HCT116 (cell line): ENCODE measurements at regions not wholly inside any gene's neighbourhood (a gene's known extent, or its start where the extent isn't known, plus 50 kb on each side); places are given as distances from the start of the nearest gene placed in this dataset.

Source experiments
- CTCF ChIP-seq, 3 experiments: fragments of 200-600 bp in 1 of 3; sonication (generic) in 1 of 3; IDR thresholded peaks in 2 of 3; conservative IDR thresholded peaks in 1 of 3; 2 replicates each; pipeline ENCODE4 v1.5.1; 2012 to 2017; ENCODE audit warnings: low read depth in 2 of 3, low read length in 2 of 3, antibody characterized with exemption in 1 of 3, borderline replicate concordance in 1 of 3, control low read depth in 1 of 3, mild to moderate bottlenecking in 1 of 3, mixed read lengths in 1 of 3, mixed run types in 1 of 3, moderate library complexity in 1 of 3; ENCODE audit not compliant: insufficient read depth in 1 of 3
- POLR2A ChIP-seq: IDR thresholded peaks from 2 replicates; pipeline ENCODE4 v1.7.0; 2011; ENCODE audit warnings: borderline replicate concordance; ENCODE audit not compliant: insufficient read depth, insufficient read length; ENCODE audit errors: extremely low read depth
- TF ChIP-seq, protein P1 (sequence below): IDR thresholded peaks from 2 replicates; pipeline ENCODE4 v1.6.1; 2012

DNA sequence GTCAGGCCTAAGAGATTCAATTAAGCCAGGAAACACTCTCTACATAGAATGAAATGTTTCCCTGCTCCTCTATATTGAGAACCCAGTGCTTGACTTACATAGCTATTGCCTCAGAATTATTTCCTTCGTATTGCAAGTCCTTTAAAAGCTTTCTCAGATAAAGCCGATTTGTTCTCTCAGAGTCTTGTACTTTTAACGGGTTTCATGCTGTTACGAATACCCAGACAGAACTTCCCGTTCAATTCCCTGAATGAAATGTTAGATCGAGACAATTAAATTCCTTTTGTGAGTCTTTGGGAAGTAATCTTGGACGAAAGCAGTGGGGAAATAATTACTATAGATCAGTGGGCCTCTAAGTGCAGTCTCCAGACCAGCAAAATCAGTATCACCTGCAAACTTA lies 102.8 kb upstream of the CHL1 start:
- TF ChIP-seq POLR2A = no peak
- no peak for TF ChIP-seq CTCF (IDR thresholded peaks at IDR 0.05 in 2 of 3, conservative IDR thresholded peaks at IDR 0.05 in 1 of 3; ENCODE audit: borderline replicate concordance in 1 of 3, insufficient read depth in 1 of 3, low read depth in 2 of 3, low read length in 2 of 3)
- TF ChIP-seq, protein P1, sequence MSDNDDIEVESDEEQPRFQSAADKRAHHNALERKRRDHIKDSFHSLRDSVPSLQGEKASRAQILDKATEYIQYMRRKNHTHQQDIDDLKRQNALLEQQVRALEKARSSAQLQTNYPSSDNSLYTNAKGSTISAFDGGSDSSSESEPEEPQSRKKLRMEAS = no peak
